Panc1 (cell line): ENCODE measurements at regions not wholly inside any gene's neighbourhood (a gene's known extent, or its start where the extent isn't known, plus 50 kb on each side); places are given as distances from the start of the nearest gene placed in this dataset.

Experiments
- ATAC-seq: fragments of 200-7000 bp; cut with Tn5 transposase; 2 replicates; pipeline ENCODE4 v1.9.1; 2020; ENCODE audit warnings: mild to moderate bottlenecking, moderate library complexity
- BruUV-seq: library from RNA; stranded (reverse); fragments of 400-500 nt; replicated peaks from 2 replicates; lab custom pipeline; 2021; lab: Mats Ljungman, UMichigan
- CTCF ChIA-PET: fragments of 300-600 bp; sonication (Branson Sonifier 250); formaldehyde crosslinking; loops from one replicate; lab custom pipeline; 2022; ENCODE audit warnings: antibody characterized with exemption; lab: Charles Lee
- POLR2A ChIA-PET: fragments of 300-600 bp; sonication (Branson Sonifier 250); formaldehyde crosslinking; loops from one replicate; lab custom pipeline; 2022; ENCODE audit warnings: antibody characterized with exemption; lab: Charles Lee
- DNase-seq: peaks from one replicate; pipeline ENCODE4 v3.0.0-alpha.2; 2010; ENCODE audit warnings: low read depth, low spot score
- H3K27ac ChIP-seq: 2 replicates; pipeline ENCODE4 v1.5.1; 2011; ENCODE audit warnings: mild to moderate bottlenecking, low read length, inconsistent platforms
- H3K27me3 ChIP-seq: fragments of 200-500 bp; sonication (Bioruptor generic); 2 replicates; pipeline ENCODE4 v1.6.0; 2014; ENCODE audit warnings: low read length, inconsistent platforms; ENCODE audit not compliant: control insufficient read depth, insufficient read depth
- H3K36me3 ChIP-seq: fragments of 200-500 bp; sonication (Bioruptor generic); 2 replicates; pipeline ENCODE4 v1.5.1; 2014; ENCODE audit warnings: inconsistent platforms, mild to moderate bottlenecking, low read length, moderate library complexity; ENCODE audit not compliant: control insufficient read depth, insufficient read depth
- H3K4me1 ChIP-seq: 2 replicates; pipeline ENCODE4 v1.5.1; 2011; ENCODE audit warnings: inconsistent platforms, mild to moderate bottlenecking, low read length, moderate library complexity; ENCODE audit not compliant: control insufficient read depth, insufficient read depth
- H3K4me3 ChIP-seq, 2 experiments: 2 replicates each; pipeline ENCODE4 v1.5.1; 2011 to 2012; ENCODE audit warnings: low read depth in 2 of 2, low read length in 2 of 2, mild to moderate bottlenecking in 2 of 2, inconsistent platforms in 1 of 2, moderate library complexity in 1 of 2
- H3K9me3 ChIP-seq: fragments of 200-500 bp; sonication (Bioruptor generic); 2 replicates; pipeline ENCODE4 v1.5.1; 2014; ENCODE audit warnings: low read depth, mild to moderate bottlenecking, inconsistent platforms, low read length, moderate library complexity; ENCODE audit not compliant: control insufficient read depth, insufficient read depth
- POLR2AphosphoS5 ChIP-seq: IDR thresholded peaks from 2 replicates; pipeline ENCODE4 v1.6.1; 2012; ENCODE audit warnings: mild to moderate bottlenecking, low read depth, low read length, moderate library complexity
- SIN3A ChIP-seq: IDR thresholded peaks from 2 replicates; pipeline ENCODE4 v1.6.1; 2012; ENCODE audit warnings: low read depth, mild to moderate bottlenecking, low read length, moderate library complexity, borderline replicate concordance; ENCODE audit not compliant: insufficient read depth
- TCF7L2 ChIP-seq: IDR thresholded peaks from 2 replicates; pipeline ENCODE4 v1.6.1; 2011; ENCODE audit warnings: mild to moderate bottlenecking, low read depth, low read length, inconsistent platforms
- in situ Hi-C: cut with HindIII; loops from 2 replicates; pipeline ENCODE4 v1.10.0; 2016; ENCODE audit warnings: low sequenced_read_pairs, low pct_unique_long_range_greater_than_20kb
- intact Hi-C: fragments of 100-400 bp; cut with micrococcal nuclease; formaldehyde crosslinking; loops from one replicate; pipeline ENCODE4 v1.10.0; 2022; ENCODE audit not compliant: unreplicated experiment
- TF ChIP-seq, protein P1 (sequence below): fragments of 450-650 bp; IDR thresholded peaks from 2 replicates; pipeline ENCODE4 v1.5.1; 2017; ENCODE audit warnings: mild to moderate bottlenecking
- TF ChIP-seq, protein P2 (sequence below), 2 experiments: IDR thresholded peaks; 2 replicates each; pipeline ENCODE4 v1.6.1; 2011 to 2012; ENCODE audit warnings: low read depth in 2 of 2, control low read depth in 1 of 2, low read length in 1 of 2, mild to moderate bottlenecking in 1 of 2, moderate library complexity in 1 of 2; ENCODE audit not compliant: insufficient read depth in 1 of 2

DNA sequence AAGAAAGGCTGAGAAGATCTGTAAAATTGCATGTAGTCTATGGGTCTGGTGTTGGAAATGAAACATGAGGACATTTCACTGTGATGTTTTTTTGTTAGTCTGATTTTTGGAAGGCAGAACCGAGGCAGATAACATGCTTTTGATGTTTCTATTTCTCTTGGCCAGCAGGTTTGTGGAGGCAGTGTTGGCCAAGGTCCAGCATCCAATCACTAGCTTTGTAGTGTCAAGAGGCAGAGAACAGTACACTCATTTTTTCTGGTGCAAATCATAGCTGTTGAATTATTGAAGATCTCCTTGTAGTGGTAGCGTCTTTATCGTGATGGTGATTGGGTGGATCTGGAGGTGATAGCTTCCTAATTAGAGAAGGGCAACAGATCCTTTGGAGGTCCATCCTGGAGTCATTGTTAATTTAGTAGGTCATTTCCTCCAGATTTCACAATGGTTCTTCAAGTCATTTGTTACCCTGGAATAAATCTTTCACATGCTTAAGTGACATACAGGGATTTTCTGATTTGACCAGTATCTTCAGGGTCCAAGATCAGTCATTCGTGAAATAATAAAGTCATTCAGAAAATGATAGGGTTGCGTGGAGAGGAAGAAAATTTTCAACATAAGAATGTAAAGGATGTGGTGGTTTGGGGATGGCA is 252.4 kb upstream of the CPNE8 start:
- ATAC-seq (no peak), DNase-seq (no peak)
- POLR2A ChIA-PET, result no interaction called here
- H3K4me3 ChIP-seq, result no peak overlapping the region
- H3K4me1 ChIP-seq, result no peaks in the 10 kb centered on the region
- in situ Hi-C loops, result no loop called here
- H3K27ac ChIP-seq, result no peak overlapping the region
- TF ChIP-seq, protein P1, sequence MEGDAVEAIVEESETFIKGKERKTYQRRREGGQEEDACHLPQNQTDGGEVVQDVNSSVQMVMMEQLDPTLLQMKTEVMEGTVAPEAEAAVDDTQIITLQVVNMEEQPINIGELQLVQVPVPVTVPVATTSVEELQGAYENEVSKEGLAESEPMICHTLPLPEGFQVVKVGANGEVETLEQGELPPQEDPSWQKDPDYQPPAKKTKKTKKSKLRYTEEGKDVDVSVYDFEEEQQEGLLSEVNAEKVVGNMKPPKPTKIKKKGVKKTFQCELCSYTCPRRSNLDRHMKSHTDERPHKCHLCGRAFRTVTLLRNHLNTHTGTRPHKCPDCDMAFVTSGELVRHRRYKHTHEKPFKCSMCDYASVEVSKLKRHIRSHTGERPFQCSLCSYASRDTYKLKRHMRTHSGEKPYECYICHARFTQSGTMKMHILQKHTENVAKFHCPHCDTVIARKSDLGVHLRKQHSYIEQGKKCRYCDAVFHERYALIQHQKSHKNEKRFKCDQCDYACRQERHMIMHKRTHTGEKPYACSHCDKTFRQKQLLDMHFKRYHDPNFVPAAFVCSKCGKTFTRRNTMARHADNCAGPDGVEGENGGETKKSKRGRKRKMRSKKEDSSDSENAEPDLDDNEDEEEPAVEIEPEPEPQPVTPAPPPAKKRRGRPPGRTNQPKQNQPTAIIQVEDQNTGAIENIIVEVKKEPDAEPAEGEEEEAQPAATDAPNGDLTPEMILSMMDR, result no peak
- TF ChIP-seq, protein P2, sequence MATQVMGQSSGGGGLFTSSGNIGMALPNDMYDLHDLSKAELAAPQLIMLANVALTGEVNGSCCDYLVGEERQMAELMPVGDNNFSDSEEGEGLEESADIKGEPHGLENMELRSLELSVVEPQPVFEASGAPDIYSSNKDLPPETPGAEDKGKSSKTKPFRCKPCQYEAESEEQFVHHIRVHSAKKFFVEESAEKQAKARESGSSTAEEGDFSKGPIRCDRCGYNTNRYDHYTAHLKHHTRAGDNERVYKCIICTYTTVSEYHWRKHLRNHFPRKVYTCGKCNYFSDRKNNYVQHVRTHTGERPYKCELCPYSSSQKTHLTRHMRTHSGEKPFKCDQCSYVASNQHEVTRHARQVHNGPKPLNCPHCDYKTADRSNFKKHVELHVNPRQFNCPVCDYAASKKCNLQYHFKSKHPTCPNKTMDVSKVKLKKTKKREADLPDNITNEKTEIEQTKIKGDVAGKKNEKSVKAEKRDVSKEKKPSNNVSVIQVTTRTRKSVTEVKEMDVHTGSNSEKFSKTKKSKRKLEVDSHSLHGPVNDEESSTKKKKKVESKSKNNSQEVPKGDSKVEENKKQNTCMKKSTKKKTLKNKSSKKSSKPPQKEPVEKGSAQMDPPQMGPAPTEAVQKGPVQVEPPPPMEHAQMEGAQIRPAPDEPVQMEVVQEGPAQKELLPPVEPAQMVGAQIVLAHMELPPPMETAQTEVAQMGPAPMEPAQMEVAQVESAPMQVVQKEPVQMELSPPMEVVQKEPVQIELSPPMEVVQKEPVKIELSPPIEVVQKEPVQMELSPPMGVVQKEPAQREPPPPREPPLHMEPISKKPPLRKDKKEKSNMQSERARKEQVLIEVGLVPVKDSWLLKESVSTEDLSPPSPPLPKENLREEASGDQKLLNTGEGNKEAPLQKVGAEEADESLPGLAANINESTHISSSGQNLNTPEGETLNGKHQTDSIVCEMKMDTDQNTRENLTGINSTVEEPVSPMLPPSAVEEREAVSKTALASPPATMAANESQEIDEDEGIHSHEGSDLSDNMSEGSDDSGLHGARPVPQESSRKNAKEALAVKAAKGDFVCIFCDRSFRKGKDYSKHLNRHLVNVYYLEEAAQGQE (IDR thresholded peaks at IDR 0.05; ENCODE audit: insufficient read depth in 1 of 2, low read depth in 2 of 2, low read length in 1 of 2), result no peak
- no peak for TF ChIP-seq POLR2AphosphoS5
- no peak for TF ChIP-seq TCF7L2
- no peak for TF ChIP-seq SIN3A
- BruUV-seq, result no TSS peak
- H3K27me3 ChIP-seq, result no peaks in the 10 kb centered on the region
- CTCF ChIA-PET, result no interaction called here
- no peaks in the 10 kb centered on the region for H3K9me3 ChIP-seq
- H3K36me3 ChIP-seq, result no peaks in the 10 kb centered on the region
- intact Hi-C loops, result no loop called here

DNA sequence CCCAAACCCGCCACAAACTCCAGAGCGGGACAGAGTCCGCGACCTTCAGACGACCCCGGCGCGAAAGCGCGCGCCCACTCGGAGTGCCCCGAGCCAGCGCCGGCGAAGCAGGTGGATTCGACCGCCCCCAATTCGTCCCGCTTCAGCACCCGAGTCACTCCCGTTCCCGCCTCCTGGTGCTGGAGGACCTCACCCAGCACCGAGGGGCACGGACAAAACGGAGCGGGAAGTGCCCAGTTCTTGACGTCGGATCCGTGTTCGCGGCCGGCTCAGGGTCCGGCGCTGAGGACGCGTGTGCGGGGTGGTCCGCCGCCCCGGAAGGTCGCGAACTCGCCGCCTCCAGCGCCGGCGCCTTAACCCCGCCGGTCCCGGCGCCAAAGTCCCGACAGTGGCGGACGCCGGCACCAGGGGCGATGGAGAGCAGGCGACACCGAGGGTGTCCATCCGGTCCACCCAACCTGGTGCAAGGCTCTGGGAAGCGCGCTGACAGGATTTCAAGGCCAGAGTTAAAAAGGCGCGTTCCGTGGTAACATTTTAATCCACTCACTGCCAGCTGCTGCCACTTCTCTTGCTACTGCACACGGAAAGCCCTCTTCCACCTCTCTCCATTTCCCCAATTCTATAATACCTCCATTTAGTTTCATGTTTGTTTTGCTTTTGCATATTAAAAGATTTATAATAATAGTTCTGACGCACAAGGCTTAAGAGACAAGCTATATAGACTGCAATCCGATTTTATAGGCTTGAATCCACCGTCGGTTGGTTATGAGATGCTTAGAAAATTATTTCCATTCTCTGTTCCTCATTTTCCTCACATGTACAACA is 240.0 kb upstream of the CPNE8 start:
- in situ Hi-C loops, result no loop called here
- no TSS peak for BruUV-seq
- Histone ChIP-seq H3K27me3 (no peaks in the 10 kb centered on the region), H3K27ac (no peak overlapping the region), H3K4me1 (no peaks in the 10 kb centered on the region), H3K9me3 (no peaks in the 10 kb centered on the region), H3K36me3 (no peaks in the 10 kb centered on the region), H3K4me3 (no peak overlapping the region)
- POLR2A ChIA-PET, result no interaction called here
- DNase-seq (no peak), ATAC-seq (no peak)
- TF ChIP-seq, protein P1, result peak; percentile 27
- TF ChIP-seq POLR2AphosphoS5, result no peak
- CTCF ChIA-PET, result no interaction called here
- intact Hi-C loops, result no loop called here
